ENCODE measurements at regions not wholly inside any gene's neighbourhood (a gene's known extent, or its start where the extent isn't known, plus 50 kb on each side); places are given as distances from the start of the nearest gene placed in this dataset.
"Not testable (repeated sequence)": the region's sequence is repeated elsewhere in the genome, so short reads cannot be mapped to it uniquely, and the experiment has no call there.

GRCh38 chr6:78665819-78666218, 201.5 kb upstream of the IRAK1BP1 start:
- POLR2A ChIA-PET; H3K4me1 Mint-ChIP-seq (ENCODE audit: low read depth); H3K9me3 Mint-ChIP-seq; H3K36me3 Mint-ChIP-seq (ENCODE audit: low read depth); H3K27me3 ChIP-seq (ENCODE audit: control insufficient read depth in 1 of 2, insufficient read depth in 2 of 2, low read length in 2 of 2); DNase-seq; H3K27me3 Mint-ChIP-seq; intact Hi-C loops (cut with DNase I, micrococcal nuclease); H3K4me1 ChIP-seq (ENCODE audit: insufficient read depth, low read length); H3K27ac Mint-ChIP-seq; H3K9me3 ChIP-seq (ENCODE audit: control insufficient read depth in 1 of 2, insufficient read depth in 1 of 2, low read length in 2 of 2); ATAC-seq (ENCODE audit: poor library complexity); H3K4me3 ChIP-seq (ENCODE audit: low read length); H3K36me3 ChIP-seq (ENCODE audit: insufficient read depth, low read length); CTCF ChIA-PET; H3K27ac ChIP-seq (ENCODE audit: low read depth in 1 of 2, low read length in 2 of 2); H3K4me3 Mint-ChIP-seq: not testable (repeated sequence)

GRCh38 chr6:78666764-78667163, 200.6 kb upstream of the IRAK1BP1 start:
- H3K36me3 ChIP-seq (ENCODE audit: insufficient read depth, low read length): no peaks in the 10 kb centered on the region
- POLR2A ChIA-PET: no interaction called here
- no peak for ATAC-seq (ENCODE audit: poor library complexity)
- Mint-ChIP-seq H3K36me3 (ENCODE audit: low read depth) (no peaks in the 10 kb centered on the region), H3K27me3 (peaks cover 4% of the 10 kb centered on the region), H3K27ac (no peak overlapping the region), H3K4me3 (no peak overlapping the region), H3K4me1 (ENCODE audit: low read depth) (no peaks in the 10 kb centered on the region), H3K9me3 (peaks cover 3% of the 10 kb centered on the region)
- no peaks in the 10 kb centered on the region for H3K27me3 ChIP-seq (ENCODE audit: control insufficient read depth in 1 of 2, insufficient read depth in 2 of 2, low read length in 2 of 2)
- H3K9me3 ChIP-seq (ENCODE audit: control insufficient read depth in 1 of 2, insufficient read depth in 1 of 2, low read length in 2 of 2): no peaks in the 10 kb centered on the region
- H3K4me3 ChIP-seq (ENCODE audit: low read length): no peak overlapping the region
- no peaks in the 10 kb centered on the region for H3K4me1 ChIP-seq (ENCODE audit: insufficient read depth, low read length)
- intact Hi-C loops (cut with DNase I, micrococcal nuclease): no loop called here
- CTCF ChIA-PET: no interaction called here
- TF ChIP-seq CTCF (IDR thresholded peaks at IDR 0.05): no peak
- no peak overlapping the region for H3K27ac ChIP-seq (ENCODE audit: low read depth in 1 of 2, low read length in 2 of 2)
- DNase-seq: no peak

- H3K27me3 ChIP-seq (ENCODE audit: control insufficient read depth in 1 of 2, insufficient read depth in 2 of 2, low read length in 2 of 2): no peaks in the 10 kb centered on the region
- Mint-ChIP-seq H3K9me3 (peaks cover 3% of the 10 kb centered on the region), H3K27me3 (peaks cover 4% of the 10 kb centered on the region), H3K27ac (no peak overlapping the region), H3K4me1 (ENCODE audit: low read depth) (no peaks in the 10 kb centered on the region), H3K4me3 (no peak overlapping the region), H3K36me3 (ENCODE audit: low read depth) (no peaks in the 10 kb centered on the region)
- ChIA-PET POLR2A (no interaction called here), CTCF (no interaction called here)
- TF ChIP-seq CTCF (IDR thresholded peaks at IDR 0.05): no peak
- intact Hi-C loops (cut with DNase I, micrococcal nuclease): no loop called here
- no peak for DNase-seq
- H3K27ac ChIP-seq (ENCODE audit: low read depth in 1 of 2, low read length in 2 of 2): no peak overlapping the region
- no peaks in the 10 kb centered on the region for H3K9me3 ChIP-seq (ENCODE audit: control insufficient read depth in 1 of 2, insufficient read depth in 1 of 2, low read length in 2 of 2)
- ATAC-seq (ENCODE audit: poor library complexity): no peak
- H3K4me3 ChIP-seq (ENCODE audit: low read length): no peak overlapping the region
- H3K36me3 ChIP-seq (ENCODE audit: insufficient read depth, low read length): no peaks in the 10 kb centered on the region
- H3K4me1 ChIP-seq (ENCODE audit: insufficient read depth, low read length): no peaks in the 10 kb centered on the region
Observed at GRCh38 chr6:78670156-78670555, 197.2 kb upstream of the IRAK1BP1 start.

DNA sequence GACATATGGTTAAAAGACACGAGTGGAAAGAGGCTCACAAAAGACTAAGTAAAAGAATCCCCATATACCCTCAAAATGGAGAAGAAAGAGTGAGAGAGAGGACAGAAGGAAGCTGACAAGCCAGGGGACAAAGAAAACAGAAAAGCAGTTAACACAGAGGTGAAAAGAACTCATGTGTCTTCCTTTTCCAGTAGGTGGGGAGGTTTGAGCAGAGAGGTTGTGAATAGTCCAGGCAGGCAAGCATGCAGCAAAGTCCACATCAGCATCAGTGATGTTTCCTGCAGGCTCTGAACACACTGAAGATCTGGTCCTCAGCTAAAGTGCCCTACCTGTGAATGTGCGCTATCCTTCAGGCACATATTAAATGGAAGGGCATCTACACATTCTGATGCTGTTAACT, 196.5 kb upstream of the IRAK1BP1 start:
- ATAC-seq (ENCODE audit: poor library complexity) (no peak), DNase-seq (no peak)
- Histone ChIP-seq H3K4me3 (ENCODE audit: low read length) (no peak overlapping the region), H3K27ac (ENCODE audit: low read depth in 1 of 2, low read length in 2 of 2) (no peak overlapping the region), H3K27me3 (ENCODE audit: control insufficient read depth in 1 of 2, insufficient read depth in 2 of 2, low read length in 2 of 2) (no peaks in the 10 kb centered on the region), H3K4me1 (ENCODE audit: insufficient read depth, low read length) (no peaks in the 10 kb centered on the region), H3K36me3 (ENCODE audit: insufficient read depth, low read length) (no peaks in the 10 kb centered on the region), H3K9me3 (ENCODE audit: control insufficient read depth in 1 of 2, insufficient read depth in 1 of 2, low read length in 2 of 2) (peaks cover 0 to under 1% of the 10 kb centered on the region in 2 experiments)
- Mint-ChIP-seq H3K36me3 (ENCODE audit: low read depth) (no peaks in the 10 kb centered on the region), H3K9me3 (peaks cover 3% of the 10 kb centered on the region), H3K4me3 (no peak overlapping the region), H3K27ac (no peak overlapping the region), H3K4me1 (ENCODE audit: low read depth) (no peaks in the 10 kb centered on the region), H3K27me3 (peaks cover 4% of the 10 kb centered on the region)
- TF ChIP-seq CTCF (IDR thresholded peaks at IDR 0.05): no peak
- ChIA-PET POLR2A (no interaction called here), CTCF (no interaction called here)
- intact Hi-C loops (cut with DNase I, micrococcal nuclease): no loop called here

- H3K27ac ChIP-seq (ENCODE audit: low read depth in 1 of 2, low read length in 2 of 2); CTCF ChIA-PET; H3K36me3 ChIP-seq (ENCODE audit: insufficient read depth, low read length); DNase-seq; intact Hi-C loops (cut with DNase I, micrococcal nuclease); H3K4me1 Mint-ChIP-seq (ENCODE audit: low read depth); H3K4me3 Mint-ChIP-seq; H3K9me3 ChIP-seq (ENCODE audit: control insufficient read depth in 1 of 2, insufficient read depth in 1 of 2, low read length in 2 of 2); ATAC-seq (ENCODE audit: poor library complexity); H3K27me3 ChIP-seq (ENCODE audit: control insufficient read depth in 1 of 2, insufficient read depth in 2 of 2, low read length in 2 of 2); H3K4me3 ChIP-seq (ENCODE audit: low read length); H3K27me3 Mint-ChIP-seq; POLR2A ChIA-PET; H3K27ac Mint-ChIP-seq; H3K4me1 ChIP-seq (ENCODE audit: insufficient read depth, low read length); H3K9me3 Mint-ChIP-seq; H3K36me3 Mint-ChIP-seq (ENCODE audit: low read depth): not testable (repeated sequence)
Observed at GRCh38 chr6:78676069-78677007, 191.0 kb upstream of the IRAK1BP1 start.

Data from CD4-positive, alpha-beta T cell (primary cell).